LNCAP (cell line): ENCODE measurements at regions not wholly inside any gene's neighbourhood (a gene's known extent, or its start where the extent isn't known, plus 50 kb on each side); places are given as distances from the start of the nearest gene placed in this dataset.

Experiments
- TF ChIP-seq, protein P1 (sequence below): fragments of 450-650 bp; IDR thresholded peaks from 2 replicates; pipeline ENCODE4 v1.5.1; 2017; ENCODE audit warnings: mild to moderate bottlenecking

GRCh38 chr3:188054541-188054940 lies 99.4 kb upstream of the LPP start:
- TF ChIP-seq, protein P1, sequence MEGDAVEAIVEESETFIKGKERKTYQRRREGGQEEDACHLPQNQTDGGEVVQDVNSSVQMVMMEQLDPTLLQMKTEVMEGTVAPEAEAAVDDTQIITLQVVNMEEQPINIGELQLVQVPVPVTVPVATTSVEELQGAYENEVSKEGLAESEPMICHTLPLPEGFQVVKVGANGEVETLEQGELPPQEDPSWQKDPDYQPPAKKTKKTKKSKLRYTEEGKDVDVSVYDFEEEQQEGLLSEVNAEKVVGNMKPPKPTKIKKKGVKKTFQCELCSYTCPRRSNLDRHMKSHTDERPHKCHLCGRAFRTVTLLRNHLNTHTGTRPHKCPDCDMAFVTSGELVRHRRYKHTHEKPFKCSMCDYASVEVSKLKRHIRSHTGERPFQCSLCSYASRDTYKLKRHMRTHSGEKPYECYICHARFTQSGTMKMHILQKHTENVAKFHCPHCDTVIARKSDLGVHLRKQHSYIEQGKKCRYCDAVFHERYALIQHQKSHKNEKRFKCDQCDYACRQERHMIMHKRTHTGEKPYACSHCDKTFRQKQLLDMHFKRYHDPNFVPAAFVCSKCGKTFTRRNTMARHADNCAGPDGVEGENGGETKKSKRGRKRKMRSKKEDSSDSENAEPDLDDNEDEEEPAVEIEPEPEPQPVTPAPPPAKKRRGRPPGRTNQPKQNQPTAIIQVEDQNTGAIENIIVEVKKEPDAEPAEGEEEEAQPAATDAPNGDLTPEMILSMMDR = no peak

DNA sequence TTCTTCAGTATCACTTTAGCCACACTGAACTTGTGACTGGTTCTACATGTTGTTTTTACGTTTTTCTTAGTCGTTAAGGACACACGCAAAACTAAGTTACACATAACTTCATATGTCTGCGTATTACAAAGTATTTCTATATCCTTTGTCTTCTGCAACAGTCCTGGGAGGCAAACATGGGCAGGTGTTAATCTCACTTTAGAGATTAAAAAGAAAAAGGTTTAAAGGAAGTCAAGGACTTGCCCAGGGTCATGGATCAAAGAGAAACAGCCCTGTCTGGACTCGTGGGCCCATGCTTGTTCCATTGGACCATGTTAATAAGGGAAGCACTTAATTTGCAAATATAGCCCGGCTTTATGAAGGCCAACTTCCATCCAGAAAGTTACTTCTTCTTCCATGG lies 98.6 kb upstream of the LPP start:
- TF ChIP-seq, protein P1 = no peak

DNA sequence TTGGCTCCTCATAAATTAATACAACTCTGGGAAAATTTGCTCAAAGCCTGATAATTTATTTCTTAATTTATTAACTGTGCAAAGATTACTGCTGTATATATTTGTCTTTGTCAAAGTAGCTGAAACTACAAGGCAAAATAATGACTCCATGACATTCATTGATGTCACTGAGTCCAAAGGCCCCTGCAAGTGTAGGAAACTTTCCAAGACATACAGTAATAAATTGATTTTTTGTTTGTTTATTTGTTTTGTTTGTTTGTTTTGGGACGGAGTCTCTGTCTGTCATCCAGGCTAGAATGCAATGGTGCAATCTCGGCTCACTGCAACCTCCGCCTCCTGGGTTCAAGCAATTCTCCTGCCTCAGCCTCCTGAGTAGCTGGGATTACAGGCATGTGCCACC lies 96.8 kb upstream of the LPP start:
- TF ChIP-seq, protein P1 = no peak

- TF ChIP-seq, protein P1 = no peak
Measured at GRCh38 chr3:188058569-188059184, 95.3 kb upstream of the LPP start.

DNA sequence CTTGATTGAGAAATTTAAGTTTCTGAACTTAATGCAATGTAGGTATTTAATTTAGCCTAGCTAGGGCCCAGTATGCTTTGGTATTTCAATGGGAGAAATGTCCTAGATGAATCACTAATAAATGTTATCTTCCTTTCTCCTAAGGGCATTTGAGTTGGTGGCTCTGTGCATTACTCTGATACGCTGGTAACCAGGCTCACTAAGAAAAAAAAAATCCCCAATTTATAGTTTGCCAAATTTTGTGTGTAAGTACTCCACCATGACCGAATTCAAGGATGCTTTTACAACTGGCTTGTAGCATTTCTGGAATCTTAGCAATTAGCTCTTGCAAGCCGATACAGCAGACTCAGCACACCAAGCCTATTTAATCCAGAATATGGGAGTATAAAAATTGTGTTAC lies 94.6 kb upstream of the LPP start:
- TF ChIP-seq, protein P1 = no peak

DNA sequence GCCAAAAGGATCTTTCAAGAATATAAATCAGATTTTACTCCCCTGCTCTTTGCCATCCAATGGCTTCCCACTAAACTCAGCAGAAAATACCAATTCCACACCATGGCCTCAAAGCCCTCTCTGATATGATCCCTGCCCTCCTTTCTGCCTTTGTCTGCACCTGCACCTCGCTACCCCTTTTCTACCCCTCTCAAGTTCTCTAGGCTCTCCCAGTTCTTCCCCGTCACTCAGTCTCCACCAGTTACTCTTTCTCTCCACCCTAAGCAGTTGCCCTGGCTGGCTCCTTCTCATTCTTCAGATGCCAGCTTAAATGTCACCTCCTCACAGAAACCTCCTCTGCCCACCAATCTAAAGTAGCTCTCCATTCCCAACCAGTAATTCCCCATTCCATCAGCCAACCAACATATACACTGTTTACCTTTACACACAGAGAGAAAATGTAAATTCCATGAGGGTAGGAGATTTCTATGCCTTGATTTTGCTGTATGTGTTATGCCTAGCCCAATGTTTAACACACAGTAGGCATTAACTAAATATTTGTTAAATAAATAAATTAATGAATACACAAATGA lies 93.6 kb upstream of the LPP start:
- TF ChIP-seq, protein P1 = no peak

GRCh38 chr3:188060840-188061544 lies 93.0 kb upstream of the LPP start:
- TF ChIP-seq, protein P1 = no peak; the same call in 1 of the 2 replicates
